ENCODE measurements at regions not wholly inside any gene's neighbourhood (a gene's known extent, or its start where the extent isn't known, plus 50 kb on each side); places are given as distances from the start of the nearest gene placed in this dataset.
"Not testable (repeated sequence)": the region's sequence is repeated elsewhere in the genome, so short reads cannot be mapped to it uniquely, and the experiment has no call there.

DNA sequence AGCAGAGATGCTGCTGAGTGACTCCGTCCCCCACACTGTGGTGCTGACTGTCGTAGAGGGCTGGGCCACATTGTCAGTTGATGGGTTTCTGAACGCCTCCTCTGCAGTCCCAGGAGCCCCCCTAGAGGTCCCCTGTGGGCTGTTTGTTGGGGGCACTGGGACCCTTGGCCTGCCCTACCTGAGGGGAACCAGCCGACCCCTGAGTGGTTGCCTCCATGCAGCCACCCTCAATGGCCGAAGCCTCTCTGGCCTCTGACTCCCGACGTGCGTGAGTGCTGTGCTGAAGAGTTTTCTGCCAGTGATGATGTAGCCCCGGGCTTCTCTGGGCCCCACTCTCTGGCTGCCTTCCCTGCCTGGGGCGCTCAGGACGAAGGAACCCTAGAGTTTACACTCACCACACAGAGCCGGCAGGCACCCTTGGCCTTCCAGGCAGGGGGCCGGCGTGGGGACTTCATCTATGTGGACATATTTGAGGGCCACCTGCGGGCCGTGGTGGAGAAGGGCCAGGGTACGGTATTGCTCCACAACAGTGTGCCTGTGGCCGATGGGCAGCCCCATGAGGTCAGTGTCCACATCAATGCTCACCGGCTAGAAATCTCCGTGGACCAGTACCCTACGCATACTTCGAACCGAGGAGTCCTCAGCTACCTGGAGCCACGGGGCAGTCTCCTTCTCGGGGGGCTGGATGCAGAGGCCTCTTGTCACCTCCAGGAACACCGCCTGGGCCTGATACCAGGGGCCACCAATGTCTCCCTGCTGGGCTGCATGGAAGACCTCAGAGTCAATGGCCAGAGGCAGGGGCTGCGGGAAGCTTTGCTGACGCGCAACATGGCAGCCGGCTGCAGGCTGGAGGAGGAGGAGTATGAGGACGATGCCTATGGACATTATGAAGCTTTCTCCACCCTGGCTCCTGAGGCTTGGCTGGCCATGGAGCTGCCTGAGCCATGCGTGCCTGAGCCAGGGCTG is 181.1 kb downstream of the TBC1D2B start:
- TF ChIP-seq CTCF, EZH2 (IDR thresholded peaks at IDR 0.05): not testable (repeated sequence)

All from neural progenitor cell (in vitro differentiated cells).